ENCODE measurements at regions not wholly inside any gene's neighbourhood (a gene's known extent, or its start where the extent isn't known, plus 50 kb on each side); places are given as distances from the start of the nearest gene placed in this dataset.

GRCh38 chr2:47241715-47242114, 65.4 kb upstream of the CALM2 start:
- no peaks in the 10 kb centered on the region for H3K36me3 ChIP-seq (ENCODE audit: low read depth)
- TF ChIP-seq EZH2 (IDR thresholded peaks at IDR 0.05; ENCODE audit: insufficient read depth, poor library complexity, severe bottlenecking) (no peak), EZH2phosphoT487 (IDR thresholded peaks at IDR 0.05; ENCODE audit: insufficient read depth, low read depth) (no peak)
- no peak overlapping the region for H3K4me3 ChIP-seq
- H2AFZ ChIP-seq = no peak overlapping the region
- no peaks in the 10 kb centered on the region for H3K9me2 ChIP-seq (ENCODE audit: insufficient read depth)
- H3K27ac ChIP-seq = no peak overlapping the region
- H3K4me1 ChIP-seq (ENCODE audit: insufficient read depth) = peaks cover 11% of the 10 kb centered on the region; the same call in 1 of the 2 replicates
- no peaks in the 10 kb centered on the region for H4K20me1 ChIP-seq (ENCODE audit: insufficient read depth)
- H3K79me2 ChIP-seq (ENCODE audit: insufficient read depth) = no peaks in the 10 kb centered on the region
- no peak for DNase-seq
- H3K4me2 ChIP-seq (ENCODE audit: unreplicated experiment) = no peak overlapping the region
- WGBS, 2 experiments (ENCODE audit: low coverage in 1 of 2, low lambda C conversion rate in 2 of 2, missing lambda C conversion rate in 2 of 2) = 89 to 92% methylated on average over 6 of the region's 6 CpGs
- H3K27me3 ChIP-seq (replicated peaks; ENCODE audit: insufficient read depth) = no peaks in the 10 kb centered on the region
- no peaks in the 10 kb centered on the region for H3F3A ChIP-seq (ENCODE audit: insufficient read depth)
- in situ Hi-C loops (cut with MboI) = no loop called here
- no peak overlapping the region for H3K9ac ChIP-seq
- no peaks in the 10 kb centered on the region for H3K9me3 ChIP-seq (ENCODE audit: low read depth)

GRCh38 chr2:47239119-47239969, 63.0 kb upstream of the CALM2 start:
- H2AFZ ChIP-seq = no peak overlapping the region

GRCh38 chr2:47238638-47239037, 62.3 kb upstream of the CALM2 start:
- in situ Hi-C loops (cut with MboI) = no loop called here
- H3K79me2 ChIP-seq (ENCODE audit: insufficient read depth) = no peaks in the 10 kb centered on the region
- H3K4me2 ChIP-seq (ENCODE audit: unreplicated experiment) = no peak overlapping the region
- no peaks in the 10 kb centered on the region for H3K9me2 ChIP-seq (ENCODE audit: insufficient read depth)
- H3K9me3 ChIP-seq (ENCODE audit: low read depth) = no peaks in the 10 kb centered on the region
- no peak overlapping the region for H2AFZ ChIP-seq
- no peaks in the 10 kb centered on the region for H3K36me3 ChIP-seq (ENCODE audit: low read depth)
- peak; percentile 35 for DNase-seq
- no peaks in the 10 kb centered on the region for H3K27me3 ChIP-seq (replicated peaks; ENCODE audit: insufficient read depth)
- H3K27ac ChIP-seq = no peak overlapping the region
- no peaks in the 10 kb centered on the region for H4K20me1 ChIP-seq (ENCODE audit: insufficient read depth)
- 73 to 92% methylated on average over 1 of the region's 1 CpG for WGBS, 2 experiments (ENCODE audit: low coverage in 1 of 2, low lambda C conversion rate in 2 of 2, missing lambda C conversion rate in 2 of 2)
- H3F3A ChIP-seq (ENCODE audit: insufficient read depth) = no peaks in the 10 kb centered on the region
- peaks cover 17% of the 10 kb centered on the region; the same call in 1 of the 2 replicates for H3K4me1 ChIP-seq (ENCODE audit: insufficient read depth)
- H3K9ac ChIP-seq = no peak overlapping the region
- no peak overlapping the region for H3K4me3 ChIP-seq
- TF ChIP-seq EZH2 (IDR thresholded peaks at IDR 0.05; ENCODE audit: insufficient read depth, poor library complexity, severe bottlenecking) (no peak), EZH2phosphoT487 (IDR thresholded peaks at IDR 0.05; ENCODE audit: insufficient read depth, low read depth) (no peak)

More at GRCh38 chr2:47239119-47239969, 63.0 kb upstream of the CALM2 start:
- Histone ChIP-seq H3K79me2 (ENCODE audit: insufficient read depth) (no peaks in the 10 kb centered on the region), H3K4me1 (ENCODE audit: insufficient read depth) (peaks cover 17% of the 10 kb centered on the region; the same call in 1 of the 2 replicates), H3K27ac (no peak overlapping the region), H3K9me3 (ENCODE audit: low read depth) (no peaks in the 10 kb centered on the region), H3K27me3 (replicated peaks; ENCODE audit: insufficient read depth) (no peaks in the 10 kb centered on the region), H3K9ac (no peak overlapping the region), H3K36me3 (ENCODE audit: low read depth) (no peaks in the 10 kb centered on the region), H3K4me2 (ENCODE audit: unreplicated experiment) (no peak overlapping the region), H3K4me3 (no peak overlapping the region), H3F3A (ENCODE audit: insufficient read depth) (no peaks in the 10 kb centered on the region), H4K20me1 (ENCODE audit: insufficient read depth) (no peaks in the 10 kb centered on the region), H3K9me2 (ENCODE audit: insufficient read depth) (no peaks in the 10 kb centered on the region)
- in situ Hi-C loops (cut with MboI) = no loop called here
- TF ChIP-seq EZH2 (IDR thresholded peaks at IDR 0.05; ENCODE audit: insufficient read depth, poor library complexity, severe bottlenecking) = no peak
- no peak for DNase-seq
- WGBS, 2 experiments (ENCODE audit: low coverage in 1 of 2, low lambda C conversion rate in 2 of 2, missing lambda C conversion rate in 2 of 2) = 84 to 87% methylated on average over 7 to 8 of the region's 8 CpGs

- H3K36me3 ChIP-seq (ENCODE audit: low read depth) = no peaks in the 10 kb centered on the region
- peak; percentile 31 for DNase-seq
- no peaks in the 10 kb centered on the region for H3K9me2 ChIP-seq (ENCODE audit: insufficient read depth)
- H3K4me3 ChIP-seq = no peak overlapping the region
- TF ChIP-seq EZH2 (IDR thresholded peaks at IDR 0.05; ENCODE audit: insufficient read depth, poor library complexity, severe bottlenecking) = no peak
- TF ChIP-seq EZH2phosphoT487 (IDR thresholded peaks at IDR 0.05; ENCODE audit: insufficient read depth, low read depth) = no peak
- no peaks in the 10 kb centered on the region for H3F3A ChIP-seq (ENCODE audit: insufficient read depth)
- H2AFZ ChIP-seq = no peak overlapping the region
- H3K9ac ChIP-seq = no peak overlapping the region
- WGBS, 2 experiments (ENCODE audit: low coverage in 1 of 2, low lambda C conversion rate in 2 of 2, missing lambda C conversion rate in 2 of 2) = 62 to 72% methylated on average over 12 of the region's 12 CpGs
- no peaks in the 10 kb centered on the region for H3K9me3 ChIP-seq (ENCODE audit: low read depth)
- H3K27me3 ChIP-seq (replicated peaks; ENCODE audit: insufficient read depth) = no peaks in the 10 kb centered on the region
- in situ Hi-C loops (cut with MboI) = no loop called here
- H3K79me2 ChIP-seq (ENCODE audit: insufficient read depth) = no peaks in the 10 kb centered on the region
- no peak overlapping the region for H3K4me2 ChIP-seq (ENCODE audit: unreplicated experiment)
- no peaks in the 10 kb centered on the region for H4K20me1 ChIP-seq (ENCODE audit: insufficient read depth)
- no peak overlapping the region for H3K27ac ChIP-seq
- H3K4me1 ChIP-seq (ENCODE audit: insufficient read depth) = peaks cover 17% of the 10 kb centered on the region; the same call in 1 of the 2 replicates
These were observed 61.3 kb upstream of the CALM2 start for GRCh38 chr2:47237375-47238334.
